GM19467 (cell line): ENCODE measurements at regions not wholly inside any gene's neighbourhood (a gene's known extent, or its start where the extent isn't known, plus 50 kb on each side); places are given as distances from the start of the nearest gene placed in this dataset.
A peak's percentile ranks its signal among the peaks of the same experiment; 100 is the strongest.
"Not testable (repeated sequence)": the region's sequence is repeated elsewhere in the genome, so short reads cannot be mapped to it uniquely, and the experiment has no call there.

Source experiments
- ATAC-seq: cut with Tn5 transposase; IDR thresholded peaks from one replicate; pipeline ENCODE4 v1.9.1; 2021; ENCODE audit warnings: mild to moderate bottlenecking, moderate library complexity; ENCODE audit not compliant: unreplicated experiment

- ATAC-seq = no peak
Measured at GRCh38 chrX:102784550-102784949, 64.0 kb downstream of the GPRASP3 start.

GRCh38 chrX:102787283-102787682, 66.7 kb downstream of the GPRASP3 start:
- no peak for ATAC-seq

GRCh38 chrX:102808336-102808735, 87.8 kb downstream of the GPRASP3 start:
- no peak for ATAC-seq

- ATAC-seq = not testable (repeated sequence)
Measured at GRCh38 chrX:102818269-102818668, 97.7 kb downstream of the GPRASP3 start.

- ATAC-seq = no peak
Measured at GRCh38 chrX:102832661-102833060, 104.4 kb upstream of the RAB40AL start.

GRCh38 chrX:102833136-102833535, 103.9 kb upstream of the RAB40AL start:
- ATAC-seq = no peak

GRCh38 chrX:102835504-102836146, 101.4 kb upstream of the RAB40AL start:
- no peak for ATAC-seq

GRCh38 chrX:102837847-102838246, 99.2 kb upstream of the RAB40AL start:
- ATAC-seq = no peak

GRCh38 chrX:102840871-102841705, 96.0 kb upstream of the RAB40AL start:
- no peak for ATAC-seq

- no peak for ATAC-seq
Measured at GRCh38 chrX:102841706-102842003, 95.4 kb upstream of the RAB40AL start.

GRCh38 chrX:102845020-102845419, 92.1 kb upstream of the RAB40AL start:
- no peak for ATAC-seq

- ATAC-seq = no peak
Measured at GRCh38 chrX:102846544-102847236, 90.4 kb upstream of the RAB40AL start.

GRCh38 chrX:102847362-102847761, 89.7 kb upstream of the RAB40AL start:
- no peak for ATAC-seq

GRCh38 chrX:102849396-102849795, 87.7 kb upstream of the RAB40AL start:
- ATAC-seq = no peak

GRCh38 chrX:102858826-102859549, 78.1 kb upstream of the RAB40AL start:
- not testable (repeated sequence) for ATAC-seq

- no peak for ATAC-seq
Measured at GRCh38 chrX:102859550-102859871, 77.6 kb upstream of the RAB40AL start.

- no peak for ATAC-seq
Measured at GRCh38 chrX:102860235-102860634, 76.8 kb upstream of the RAB40AL start.

GRCh38 chrX:102863735-102864134, 73.3 kb upstream of the RAB40AL start:
- peak; percentile 90 for ATAC-seq

- ATAC-seq = no peak
Measured at GRCh38 chrX:102866981-102867656, 70.0 kb upstream of the RAB40AL start.

GRCh38 chrX:102883491-102883890, 53.6 kb upstream of the RAB40AL start:
- no peak for ATAC-seq
